MM.1S (cell line): ENCODE measurements at regions not wholly inside any gene's neighbourhood (a gene's known extent, or its start where the extent isn't known, plus 50 kb on each side); places are given as distances from the start of the nearest gene placed in this dataset.

Experiments
- DNase-seq: peaks from one replicate; pipeline ENCODE4 v3.0.0-alpha.2; 2015
- H2AFZ ChIP-seq: fragments of 300-600 bp; sonication (generic); 2 replicates; pipeline ENCODE4 v1.6.0; 2016; ENCODE audit warnings: antibody characterized with exemption, low read length
- H3F3A ChIP-seq: fragments of 300-600 bp; sonication (generic); 2 replicates; pipeline ENCODE4 v1.6.1; 2016; ENCODE audit warnings: mild to moderate bottlenecking, antibody characterized with exemption, low read length, moderate library complexity, mixed read lengths; ENCODE audit not compliant: insufficient read depth
- H3K27ac ChIP-seq: fragments of 300-600 bp; sonication (generic); 2 replicates; pipeline ENCODE4 v1.5.1; 2016; ENCODE audit warnings: mild to moderate bottlenecking, low read length
- H3K27me3 ChIP-seq: fragments of 300-600 bp; sonication (generic); replicated peaks from 2 replicates; pipeline ENCODE4 v1.6.0; 2016; ENCODE audit warnings: low read length; ENCODE audit not compliant: insufficient read depth
- H3K36me3 ChIP-seq: fragments of 300-600 bp; sonication (generic); replicated peaks from 2 replicates; pipeline ENCODE4 v1.6.1; 2016; ENCODE audit warnings: mild to moderate bottlenecking, low read length, mixed read lengths; ENCODE audit not compliant: insufficient read depth
- H3K4me1 ChIP-seq: fragments of 300-600 bp; sonication (generic); 2 replicates; pipeline ENCODE4 v1.6.1; 2016; ENCODE audit warnings: low read length, mixed read lengths
- H3K4me2 ChIP-seq: fragments of 300-600 bp; sonication (generic); 2 replicates; pipeline ENCODE4 v1.6.0; 2016; ENCODE audit warnings: low read depth, low read length
- H3K4me3 ChIP-seq: fragments of 300-600 bp; sonication (generic); 2 replicates; pipeline ENCODE4 v1.5.1; 2016; ENCODE audit warnings: low read length, mixed read lengths
- H3K79me2 ChIP-seq: fragments of 300-600 bp; sonication (generic); 2 replicates; pipeline ENCODE4 v1.6.1; 2016; ENCODE audit warnings: mixed run types, low read length, mixed read lengths
- H3K9ac ChIP-seq: fragments of 300-600 bp; sonication (generic); 2 replicates; pipeline ENCODE4 v1.6.1; 2016; ENCODE audit warnings: low read length, mixed read lengths
- H3K9me2 ChIP-seq: fragments of 300-600 bp; sonication (generic); replicated peaks from 2 replicates; pipeline ENCODE4 v1.6.1; 2016; ENCODE audit warnings: mild to moderate bottlenecking, low read length, mixed read lengths; ENCODE audit not compliant: insufficient read depth
- H3K9me3 ChIP-seq: fragments of 300-600 bp; sonication (generic); replicated peaks from 2 replicates; pipeline ENCODE4 v1.6.1; 2016; ENCODE audit warnings: mild to moderate bottlenecking, low read length, mixed read lengths; ENCODE audit not compliant: insufficient read depth
- H4K20me1 ChIP-seq: fragments of 300-600 bp; sonication (generic); 2 replicates; pipeline ENCODE4 v1.6.1; 2016; ENCODE audit warnings: mild to moderate bottlenecking, low read length, moderate library complexity, mixed read lengths; ENCODE audit not compliant: insufficient read depth
- EZH2 ChIP-seq: fragments of 300-600 bp; sonication (generic); optimal IDR thresholded peaks from 2 replicates; pipeline ENCODE3; 2017; ENCODE audit warnings: low read depth, mild to moderate bottlenecking, antibody characterized with exemption, low read length, mixed read lengths
- EZH2phosphoT487 ChIP-seq: fragments of 300-600 bp; sonication (generic); IDR thresholded peaks from 2 replicates; pipeline ENCODE4 v1.6.1; 2018; ENCODE audit warnings: antibody characterized with exemption, low read length
- TF ChIP-seq, protein P1 (sequence below): fragments of 300-600 bp; sonication (generic); IDR thresholded peaks from 2 replicates; pipeline ENCODE4 v1.5.1; 2016; ENCODE audit warnings: antibody characterized with exemption, low read length, mixed read lengths

DNA sequence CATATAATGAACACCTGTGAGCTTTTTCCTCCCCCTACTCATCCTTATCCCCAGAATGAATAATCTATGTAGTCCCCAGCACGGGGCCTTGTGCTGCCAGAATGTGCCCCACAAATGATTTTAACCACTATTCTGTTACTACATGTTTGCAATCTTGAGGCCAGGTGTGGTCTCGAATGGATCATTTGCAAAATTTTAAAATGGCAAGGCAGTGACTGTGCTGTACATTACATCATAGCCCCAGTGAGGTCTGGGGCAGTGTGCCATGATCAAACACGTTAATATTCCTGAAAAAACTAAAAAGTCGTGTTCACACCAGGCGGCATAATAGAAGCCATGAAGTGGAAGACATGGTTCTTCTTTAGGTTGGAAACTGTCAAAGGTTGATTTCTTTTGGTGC is 479.9 kb upstream of the EEF2KMT start:
- H3K9me3 ChIP-seq, result no peaks in the 10 kb centered on the region
- H3K27me3 ChIP-seq, result no peaks in the 10 kb centered on the region
- TF ChIP-seq, protein P1, sequence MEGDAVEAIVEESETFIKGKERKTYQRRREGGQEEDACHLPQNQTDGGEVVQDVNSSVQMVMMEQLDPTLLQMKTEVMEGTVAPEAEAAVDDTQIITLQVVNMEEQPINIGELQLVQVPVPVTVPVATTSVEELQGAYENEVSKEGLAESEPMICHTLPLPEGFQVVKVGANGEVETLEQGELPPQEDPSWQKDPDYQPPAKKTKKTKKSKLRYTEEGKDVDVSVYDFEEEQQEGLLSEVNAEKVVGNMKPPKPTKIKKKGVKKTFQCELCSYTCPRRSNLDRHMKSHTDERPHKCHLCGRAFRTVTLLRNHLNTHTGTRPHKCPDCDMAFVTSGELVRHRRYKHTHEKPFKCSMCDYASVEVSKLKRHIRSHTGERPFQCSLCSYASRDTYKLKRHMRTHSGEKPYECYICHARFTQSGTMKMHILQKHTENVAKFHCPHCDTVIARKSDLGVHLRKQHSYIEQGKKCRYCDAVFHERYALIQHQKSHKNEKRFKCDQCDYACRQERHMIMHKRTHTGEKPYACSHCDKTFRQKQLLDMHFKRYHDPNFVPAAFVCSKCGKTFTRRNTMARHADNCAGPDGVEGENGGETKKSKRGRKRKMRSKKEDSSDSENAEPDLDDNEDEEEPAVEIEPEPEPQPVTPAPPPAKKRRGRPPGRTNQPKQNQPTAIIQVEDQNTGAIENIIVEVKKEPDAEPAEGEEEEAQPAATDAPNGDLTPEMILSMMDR, result no peak
- no peak for TF ChIP-seq EZH2phosphoT487
- no peak for TF ChIP-seq EZH2
- H3K79me2 ChIP-seq, result no peaks in the 10 kb centered on the region
- H3K27ac ChIP-seq, result no peak overlapping the region
- no peaks in the 10 kb centered on the region for H4K20me1 ChIP-seq
- no peak for DNase-seq
- H3K36me3 ChIP-seq, result no peaks in the 10 kb centered on the region
- no peak overlapping the region for H3K4me2 ChIP-seq
- H2AFZ ChIP-seq, result no peak overlapping the region
- no peak overlapping the region for H3K9ac ChIP-seq
- no peak overlapping the region for H3K4me3 ChIP-seq
- H3F3A ChIP-seq, result no peaks in the 10 kb centered on the region
- no peaks in the 10 kb centered on the region for H3K9me2 ChIP-seq
- no peaks in the 10 kb centered on the region for H3K4me1 ChIP-seq

DNA sequence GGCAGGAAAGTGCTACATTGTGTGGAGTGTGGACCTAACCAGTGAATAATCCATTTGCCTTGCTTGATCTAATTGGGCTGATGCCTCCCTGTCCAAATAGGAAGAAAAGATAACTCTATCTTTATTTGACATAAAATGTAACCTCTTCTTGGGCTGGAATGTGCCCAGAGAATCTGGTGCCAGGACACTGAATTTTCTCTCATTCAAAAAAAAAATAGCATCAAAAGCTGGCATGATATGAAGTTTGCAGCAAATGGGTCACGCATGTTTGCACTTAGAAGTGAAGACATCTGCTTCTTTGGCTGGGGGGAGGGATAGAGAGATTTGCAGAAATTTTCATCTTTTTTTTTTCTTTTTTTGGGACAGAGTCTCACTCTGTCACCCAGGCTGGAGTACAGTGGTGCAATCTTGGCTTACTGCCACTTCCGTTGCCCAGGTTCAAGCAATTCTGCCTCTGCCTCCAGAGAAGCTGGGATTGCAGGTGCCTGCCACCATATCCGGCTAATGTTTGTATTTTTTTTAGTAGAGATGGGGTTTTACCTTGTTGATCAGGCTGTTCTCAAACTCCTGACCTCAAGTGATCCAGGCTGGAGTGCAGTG is 478.2 kb upstream of the EEF2KMT start:
- no peaks in the 10 kb centered on the region for H3K9me2 ChIP-seq
- no peaks in the 10 kb centered on the region for H3K36me3 ChIP-seq
- no peak overlapping the region for H3K4me3 ChIP-seq
- no peak overlapping the region for H3K9ac ChIP-seq
- no peak for DNase-seq
- TF ChIP-seq, protein P1, result no peak
- no peak for TF ChIP-seq EZH2
- TF ChIP-seq EZH2phosphoT487, result no peak
- no peak overlapping the region for H3K4me2 ChIP-seq
- H3F3A ChIP-seq, result no peaks in the 10 kb centered on the region
- no peaks in the 10 kb centered on the region for H3K9me3 ChIP-seq
- H3K4me1 ChIP-seq, result no peaks in the 10 kb centered on the region
- no peaks in the 10 kb centered on the region for H4K20me1 ChIP-seq
- no peak overlapping the region for H2AFZ ChIP-seq
- no peaks in the 10 kb centered on the region for H3K27me3 ChIP-seq
- no peaks in the 10 kb centered on the region for H3K79me2 ChIP-seq
- H3K27ac ChIP-seq, result no peak overlapping the region

DNA sequence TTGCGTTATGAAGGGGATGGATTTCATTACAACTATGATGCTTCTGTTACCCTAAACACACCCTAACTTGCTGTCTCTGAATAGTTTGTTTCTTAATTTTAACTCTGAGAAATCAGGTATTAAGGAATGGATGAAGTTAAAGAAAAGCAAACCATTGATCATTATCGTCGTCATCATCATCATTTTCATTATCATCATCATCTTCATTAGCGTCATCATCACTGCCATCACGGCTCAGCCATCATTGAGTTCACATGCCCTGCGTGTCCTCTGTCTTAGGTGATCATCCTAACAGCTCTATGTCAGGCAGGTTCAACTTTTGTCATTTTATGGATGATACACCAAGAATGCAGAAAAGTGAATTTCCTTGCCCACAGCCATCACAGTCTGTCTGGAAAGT is 477.5 kb upstream of the EEF2KMT start:
- Histone ChIP-seq H3K4me3 (no peak overlapping the region), H3K79me2 (no peaks in the 10 kb centered on the region), H3K9me3 (no peaks in the 10 kb centered on the region), H3K9me2 (no peaks in the 10 kb centered on the region), H3K9ac (no peak overlapping the region), H3K36me3 (no peaks in the 10 kb centered on the region), H3K4me1 (no peaks in the 10 kb centered on the region), H4K20me1 (no peaks in the 10 kb centered on the region), H2AFZ (no peak overlapping the region), H3K27me3 (no peaks in the 10 kb centered on the region), H3K27ac (no peak overlapping the region), H3F3A (no peaks in the 10 kb centered on the region), H3K4me2 (no peak overlapping the region)
- TF ChIP-seq, protein P1, result no peak
- TF ChIP-seq EZH2, result no peak
- no peak for TF ChIP-seq EZH2phosphoT487
- DNase-seq, result no peak
